WTC11 (cell line): ENCODE measurements at regions not wholly inside any gene's neighbourhood (a gene's known extent, or its start where the extent isn't known, plus 50 kb on each side); places are given as distances from the start of the nearest gene placed in this dataset.

Experiments
- ATAC-seq: fragments of 200-7000 bp; cut with Tn5 transposase; 2 replicates; pipeline ENCODE4 v1.10.0; 2021; ENCODE audit warnings: mild to moderate bottlenecking, moderate library complexity
- CTCF ChIA-PET: fragments of 300-600 bp; sonication (Branson Sonifier 250); formaldehyde crosslinking; loops from one replicate; lab custom pipeline; 2021; ENCODE audit warnings: antibody characterized with exemption; lab: Charles Lee
- POLR2A ChIA-PET: fragments of 350-600 bp; sonication (Branson Sonifier 250); formaldehyde crosslinking; loops from one replicate; lab custom pipeline; 2021; ENCODE audit warnings: antibody characterized with exemption; lab: Charles Lee
- DNase-seq: peaks from one replicate; pipeline ENCODE4 v3.0.0; 2021; ENCODE audit warnings: low spot score
- H3K27ac Mint-ChIP-seq: 2 replicates; pipeline ENCODE4 v1.8.0; 2021; ENCODE audit warnings: mixed read lengths
- H3K27me3 Mint-ChIP-seq: 2 replicates; pipeline ENCODE4 v1.8.0; 2021; ENCODE audit warnings: low read depth, mild to moderate bottlenecking, moderate library complexity, mixed read lengths
- H3K36me3 Mint-ChIP-seq: 2 replicates; pipeline ENCODE4 v1.8.0; 2021; ENCODE audit warnings: mixed read lengths
- H3K4me1 Mint-ChIP-seq: 2 replicates; pipeline ENCODE4 v1.8.0; 2022; ENCODE audit warnings: mixed read lengths
- H3K4me3 Mint-ChIP-seq: 2 replicates; pipeline ENCODE4 v1.8.0; 2021; ENCODE audit warnings: mild to moderate bottlenecking, moderate library complexity, mixed read lengths
- H3K9me3 Mint-ChIP-seq: 2 replicates; pipeline ENCODE4 v1.8.0; 2021; ENCODE audit warnings: mixed read lengths
- CREB1 ChIP-seq: sonication (generic); formaldehyde crosslinking; IDR thresholded peaks from 2 replicates; pipeline ENCODE4 v1.8.0; 2023; ENCODE audit warnings: mild to moderate bottlenecking, missing genetic modification reagents
- E2F4 ChIP-seq: sonication (generic); formaldehyde crosslinking; IDR thresholded peaks from 2 replicates; pipeline ENCODE4 v1.8.1; 2022; ENCODE audit warnings: low read depth, mild to moderate bottlenecking, moderate library complexity, missing genetic modification reagents, borderline replicate concordance
- ERG ChIP-seq: fragments of 250-450 bp; sonication (Bioruptor Pico); IDR thresholded peaks from 2 replicates; pipeline ENCODE4 v1.8.0; 2021; ENCODE audit warnings: mild to moderate bottlenecking
- FOXP4 ChIP-seq: sonication (generic); formaldehyde crosslinking; IDR thresholded peaks from 2 replicates; pipeline ENCODE4 v1.8.0; 2022; ENCODE audit warnings: mild to moderate bottlenecking, missing genetic modification reagents
- MXD4 ChIP-seq: fragments of 250-450 bp; sonication (Bioruptor Pico); IDR thresholded peaks from 2 replicates; pipeline ENCODE4 v1.8.0; 2021; ENCODE audit warnings: mild to moderate bottlenecking, moderate library complexity, borderline replicate concordance
- NFE2L1 ChIP-seq: sonication (generic); formaldehyde crosslinking; IDR thresholded peaks from 2 replicates; pipeline ENCODE4 v1.8.1; 2023; ENCODE audit warnings: missing genetic modification reagents
- NR1H2 ChIP-seq: sonication (generic); formaldehyde crosslinking; IDR thresholded peaks from 2 replicates; pipeline ENCODE4 v1.9.0; 2021; ENCODE audit warnings: mild to moderate bottlenecking, moderate library complexity, missing genetic modification reagents
- NR2C2 ChIP-seq: sonication (generic); formaldehyde crosslinking; IDR thresholded peaks from 2 replicates; pipeline ENCODE4 v1.8.0; 2022; ENCODE audit warnings: mild to moderate bottlenecking, missing genetic modification reagents
- PRRX2 ChIP-seq: fragments of 250-450 bp; sonication (Bioruptor Pico); IDR thresholded peaks from 2 replicates; pipeline ENCODE4 v1.8.0; 2021; ENCODE audit warnings: mild to moderate bottlenecking
- RELA ChIP-seq: sonication (generic); formaldehyde crosslinking; IDR thresholded peaks from 2 replicates; pipeline ENCODE4 v1.8.1; 2022; ENCODE audit warnings: missing genetic modification reagents, mild to moderate bottlenecking, borderline replicate concordance
- SMAD3 ChIP-seq: sonication (generic); formaldehyde crosslinking; IDR thresholded peaks from 2 replicates; pipeline ENCODE4 v1.8.0; 2022; ENCODE audit warnings: missing genetic modification reagents, mild to moderate bottlenecking, borderline replicate concordance
- SMAD4 ChIP-seq: sonication (generic); formaldehyde crosslinking; IDR thresholded peaks from 2 replicates; pipeline ENCODE4 v1.8.0; 2022; ENCODE audit warnings: mild to moderate bottlenecking, missing genetic modification reagents
- TEAD4 ChIP-seq: sonication (generic); formaldehyde crosslinking; IDR thresholded peaks from 2 replicates; pipeline ENCODE4 v1.8.0; 2022; ENCODE audit warnings: mild to moderate bottlenecking, missing genetic modification reagents
- ZNF317 ChIP-seq: sonication (generic); formaldehyde crosslinking; IDR thresholded peaks from 2 replicates; pipeline ENCODE4 v1.8.1; 2023; ENCODE audit warnings: low read depth, mild to moderate bottlenecking, moderate library complexity, missing genetic modification reagents, borderline replicate concordance
- ZNF416 ChIP-seq: fragments of 250-450 bp; sonication (Bioruptor Pico); IDR thresholded peaks from 2 replicates; pipeline ENCODE4 v1.9.0; 2021; ENCODE audit warnings: mild to moderate bottlenecking, inconsistent platforms
- ZNF423 ChIP-seq: fragments of 250-450 bp; sonication (Bioruptor Pico); IDR thresholded peaks from 2 replicates; pipeline ENCODE4 v2.1.2; 2022; ENCODE audit warnings: mild to moderate bottlenecking, moderate library complexity
- ZNF512 ChIP-seq: sonication (generic); formaldehyde crosslinking; IDR thresholded peaks from 2 replicates; pipeline ENCODE4 v1.8.1; 2022; ENCODE audit warnings: missing genetic modification reagents, borderline replicate concordance
- ZSCAN18 ChIP-seq: fragments of 250-450 bp; sonication (Bioruptor Pico); IDR thresholded peaks from 2 replicates; pipeline ENCODE4 v2.1.2; 2022; ENCODE audit warnings: mild to moderate bottlenecking, moderate library complexity
- TF ChIP-seq, protein P1 (sequence below): sonication (generic); formaldehyde crosslinking; IDR thresholded peaks from 2 replicates; pipeline ENCODE4 v1.8.1; 2023; ENCODE audit warnings: mild to moderate bottlenecking, missing genetic modification reagents, borderline replicate concordance
- TF ChIP-seq, protein P2 (sequence below): sonication (generic); formaldehyde crosslinking; IDR thresholded peaks from 2 replicates; pipeline ENCODE4 v1.8.0; 2022; ENCODE audit warnings: mild to moderate bottlenecking, missing genetic modification reagents
- TF ChIP-seq, protein P3 (sequence below): sonication (generic); formaldehyde crosslinking; IDR thresholded peaks from 2 replicates; pipeline ENCODE4 v1.8.1; 2023; ENCODE audit warnings: mild to moderate bottlenecking, missing genetic modification reagents, moderate library complexity
- TF ChIP-seq, protein P4 (sequence below): fragments of 250-450 bp; sonication (Bioruptor Pico); IDR thresholded peaks from 2 replicates; pipeline ENCODE4 v1.9.0; 2021; ENCODE audit warnings: moderate library complexity, mild to moderate bottlenecking, inconsistent platforms, borderline replicate concordance

DNA sequence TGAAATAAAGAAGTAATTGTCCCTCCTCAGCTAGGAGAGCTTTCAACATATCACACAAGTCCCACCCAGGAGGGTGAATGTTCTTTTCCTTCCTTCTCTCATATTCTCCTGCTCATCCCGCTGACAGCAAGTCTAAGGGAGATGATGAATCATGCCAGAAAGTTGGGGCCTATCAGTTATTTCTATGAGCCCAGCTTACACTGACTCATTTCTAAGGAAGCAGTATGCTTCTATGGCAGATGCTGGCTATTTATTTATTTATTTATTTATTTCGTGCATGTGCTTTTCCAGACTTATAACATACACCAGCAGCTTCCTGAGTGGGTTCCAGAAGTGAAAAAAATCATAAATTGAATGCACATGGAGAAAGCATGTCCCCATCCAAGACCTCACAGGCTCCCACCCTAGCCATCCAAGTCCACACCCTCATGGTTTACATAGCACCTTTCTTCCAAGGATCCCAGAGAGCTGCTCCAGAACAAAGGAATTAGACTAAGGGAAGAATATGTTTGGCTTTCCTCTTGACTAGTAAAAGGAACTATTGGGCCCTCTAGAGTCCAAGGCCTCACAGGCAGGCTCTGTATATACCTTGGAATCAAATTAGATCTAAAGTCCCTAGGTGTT lies 1074.2 kb upstream of the ZEB2 start (continued):
- TF ChIP-seq NFE2L1 (CRISPR knock-in tag), result no peak
- TF ChIP-seq, protein P1, sequence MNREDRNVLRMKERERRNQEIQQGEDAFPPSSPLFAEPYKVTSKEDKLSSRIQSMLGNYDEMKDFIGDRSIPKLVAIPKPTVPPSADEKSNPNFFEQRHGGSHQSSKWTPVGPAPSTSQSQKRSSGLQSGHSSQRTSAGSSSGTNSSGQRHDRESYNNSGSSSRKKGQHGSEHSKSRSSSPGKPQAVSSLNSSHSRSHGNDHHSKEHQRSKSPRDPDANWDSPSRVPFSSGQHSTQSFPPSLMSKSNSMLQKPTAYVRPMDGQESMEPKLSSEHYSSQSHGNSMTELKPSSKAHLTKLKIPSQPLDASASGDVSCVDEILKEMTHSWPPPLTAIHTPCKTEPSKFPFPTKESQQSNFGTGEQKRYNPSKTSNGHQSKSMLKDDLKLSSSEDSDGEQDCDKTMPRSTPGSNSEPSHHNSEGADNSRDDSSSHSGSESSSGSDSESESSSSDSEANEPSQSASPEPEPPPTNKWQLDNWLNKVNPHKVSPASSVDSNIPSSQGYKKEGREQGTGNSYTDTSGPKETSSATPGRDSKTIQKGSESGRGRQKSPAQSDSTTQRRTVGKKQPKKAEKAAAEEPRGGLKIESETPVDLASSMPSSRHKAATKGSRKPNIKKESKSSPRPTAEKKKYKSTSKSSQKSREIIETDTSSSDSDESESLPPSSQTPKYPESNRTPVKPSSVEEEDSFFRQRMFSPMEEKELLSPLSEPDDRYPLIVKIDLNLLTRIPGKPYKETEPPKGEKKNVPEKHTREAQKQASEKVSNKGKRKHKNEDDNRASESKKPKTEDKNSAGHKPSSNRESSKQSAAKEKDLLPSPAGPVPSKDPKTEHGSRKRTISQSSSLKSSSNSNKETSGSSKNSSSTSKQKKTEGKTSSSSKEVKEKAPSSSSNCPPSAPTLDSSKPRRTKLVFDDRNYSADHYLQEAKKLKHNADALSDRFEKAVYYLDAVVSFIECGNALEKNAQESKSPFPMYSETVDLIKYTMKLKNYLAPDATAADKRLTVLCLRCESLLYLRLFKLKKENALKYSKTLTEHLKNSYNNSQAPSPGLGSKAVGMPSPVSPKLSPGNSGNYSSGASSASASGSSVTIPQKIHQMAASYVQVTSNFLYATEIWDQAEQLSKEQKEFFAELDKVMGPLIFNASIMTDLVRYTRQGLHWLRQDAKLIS (CRISPR knock-in tag), result no peak
- TF ChIP-seq ZNF317 (CRISPR knock-in tag), result no peak
- TF ChIP-seq, protein P2, sequence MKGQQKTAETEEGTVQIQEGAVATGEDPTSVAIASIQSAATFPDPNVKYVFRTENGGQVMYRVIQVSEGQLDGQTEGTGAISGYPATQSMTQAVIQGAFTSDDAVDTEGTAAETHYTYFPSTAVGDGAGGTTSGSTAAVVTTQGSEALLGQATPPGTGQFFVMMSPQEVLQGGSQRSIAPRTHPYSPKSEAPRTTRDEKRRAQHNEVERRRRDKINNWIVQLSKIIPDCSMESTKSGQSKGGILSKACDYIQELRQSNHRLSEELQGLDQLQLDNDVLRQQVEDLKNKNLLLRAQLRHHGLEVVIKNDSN (CRISPR knock-in tag), result no peak
- TF ChIP-seq ERG (CRISPR knock-in tag), result no peak
- TF ChIP-seq ZNF416 (CRISPR knock-in tag), result no peak
- no peak for TF ChIP-seq SMAD4 (CRISPR knock-in tag)
- TF ChIP-seq NR2C2 (CRISPR knock-in tag), result no peak
- TF ChIP-seq TEAD4 (CRISPR knock-in tag), result no peak
- TF ChIP-seq CREB1 (CRISPR knock-in tag), result no peak
- TF ChIP-seq PRRX2 (CRISPR knock-in tag), result no peak
- TF ChIP-seq SMAD3 (CRISPR knock-in tag), result no peak
- no peak for TF ChIP-seq FOXP4 (CRISPR knock-in tag)

DNA sequence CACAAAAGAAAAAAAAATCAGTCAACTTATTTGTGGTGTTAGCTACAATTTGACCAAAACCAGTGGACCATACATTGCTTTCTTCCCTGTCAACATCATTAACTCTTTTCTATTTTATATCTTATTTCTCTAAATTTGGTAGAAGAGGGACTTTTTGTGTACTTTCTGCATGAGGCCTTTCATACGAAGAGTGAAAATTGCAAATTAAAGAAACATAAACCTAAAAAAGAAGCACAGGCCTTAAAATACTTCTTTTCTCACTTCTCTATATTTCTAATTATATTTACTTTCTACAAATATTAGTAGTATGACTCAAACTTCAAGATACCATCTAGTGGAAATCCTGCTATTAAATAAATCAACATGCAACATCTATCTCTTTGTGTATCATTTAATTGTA lies 1073.4 kb upstream of the ZEB2 start:
- no peaks in the 10 kb centered on the region for H3K9me3 Mint-ChIP-seq
- ATAC-seq (no peak), DNase-seq (no peak)
- H3K4me1 Mint-ChIP-seq, result peaks cover 46% of the 10 kb centered on the region
- no peaks in the 10 kb centered on the region for H3K27me3 Mint-ChIP-seq
- H3K27ac Mint-ChIP-seq, result no peak overlapping the region
- ChIA-PET POLR2A (no interaction called here), CTCF (no interaction called here)
- H3K36me3 Mint-ChIP-seq, result no peaks in the 10 kb centered on the region
- H3K4me3 Mint-ChIP-seq, result no peak overlapping the region
- TF ChIP-seq, protein P3, sequence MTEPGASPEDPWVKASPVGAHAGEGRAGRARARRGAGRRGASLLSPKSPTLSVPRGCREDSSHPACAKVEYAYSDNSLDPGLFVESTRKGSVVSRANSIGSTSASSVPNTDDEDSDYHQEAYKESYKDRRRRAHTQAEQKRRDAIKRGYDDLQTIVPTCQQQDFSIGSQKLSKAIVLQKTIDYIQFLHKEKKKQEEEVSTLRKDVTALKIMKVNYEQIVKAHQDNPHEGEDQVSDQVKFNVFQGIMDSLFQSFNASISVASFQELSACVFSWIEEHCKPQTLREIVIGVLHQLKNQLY (CRISPR knock-in tag), result no peak
- TF ChIP-seq RELA (CRISPR knock-in tag), result no peak
- TF ChIP-seq NR1H2 (CRISPR knock-in tag), result no peak
- TF ChIP-seq, protein P4, sequence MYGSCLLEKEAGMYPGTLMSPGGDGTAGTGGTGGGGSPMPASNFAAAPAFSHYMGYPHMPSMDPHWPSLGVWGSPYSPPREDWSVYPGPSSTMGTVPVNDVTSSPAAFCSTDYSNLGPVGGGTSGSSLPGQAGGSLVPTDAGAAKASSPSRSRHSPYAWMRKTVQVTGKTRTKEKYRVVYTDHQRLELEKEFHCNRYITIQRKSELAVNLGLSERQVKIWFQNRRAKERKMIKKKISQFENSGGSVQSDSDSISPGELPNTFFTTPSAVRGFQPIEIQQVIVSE (CRISPR knock-in tag), result no peak
- TF ChIP-seq MXD4 (CRISPR knock-in tag), result no peak
- no peak for TF ChIP-seq ZNF512 (CRISPR knock-in tag)
- no peak for TF ChIP-seq ZNF423 (CRISPR knock-in tag)
- TF ChIP-seq E2F4 (CRISPR knock-in tag), result no peak
- TF ChIP-seq NR2C2 (CRISPR knock-in tag), result no peak
- TF ChIP-seq ZSCAN18 (CRISPR knock-in tag), result no peak
- TF ChIP-seq, protein P2 (CRISPR knock-in tag), result no peak
